Coronary artery (tissue), 2 donors: ENCODE measurements at regions not wholly inside any gene's neighbourhood (a gene's known extent, or its start where the extent isn't known, plus 50 kb on each side); places are given as distances from the start of the nearest gene placed in this dataset.
"Not testable (repeated sequence)": the region's sequence is repeated elsewhere in the genome, so short reads cannot be mapped to it uniquely, and the experiment has no call there.

Experiments used
- DNase-seq: peaks from one replicate; pipeline ENCODE4 v3.0.0-alpha.2; 2017; ENCODE audit warnings: low spot score
- H3K27ac ChIP-seq, 2 donors: fragments of 200-600 bp; sonication (generic); one replicate each; pipeline ENCODE4 v1.5.1; 2016 to 2019
- H3K4me3 ChIP-seq: fragments of 200-600 bp; sonication (generic); 2 replicates; pipeline ENCODE4 v1.5.1; 2016; ENCODE audit warnings: mild to moderate bottlenecking, moderate library complexity
- TF ChIP-seq, protein P1 (sequence below): fragments of 200-600 bp; sonication (generic); IDR thresholded peaks from one replicate; pipeline ENCODE4 v1.5.1; 2019; ENCODE audit warnings: antibody characterized with exemption

DNA sequence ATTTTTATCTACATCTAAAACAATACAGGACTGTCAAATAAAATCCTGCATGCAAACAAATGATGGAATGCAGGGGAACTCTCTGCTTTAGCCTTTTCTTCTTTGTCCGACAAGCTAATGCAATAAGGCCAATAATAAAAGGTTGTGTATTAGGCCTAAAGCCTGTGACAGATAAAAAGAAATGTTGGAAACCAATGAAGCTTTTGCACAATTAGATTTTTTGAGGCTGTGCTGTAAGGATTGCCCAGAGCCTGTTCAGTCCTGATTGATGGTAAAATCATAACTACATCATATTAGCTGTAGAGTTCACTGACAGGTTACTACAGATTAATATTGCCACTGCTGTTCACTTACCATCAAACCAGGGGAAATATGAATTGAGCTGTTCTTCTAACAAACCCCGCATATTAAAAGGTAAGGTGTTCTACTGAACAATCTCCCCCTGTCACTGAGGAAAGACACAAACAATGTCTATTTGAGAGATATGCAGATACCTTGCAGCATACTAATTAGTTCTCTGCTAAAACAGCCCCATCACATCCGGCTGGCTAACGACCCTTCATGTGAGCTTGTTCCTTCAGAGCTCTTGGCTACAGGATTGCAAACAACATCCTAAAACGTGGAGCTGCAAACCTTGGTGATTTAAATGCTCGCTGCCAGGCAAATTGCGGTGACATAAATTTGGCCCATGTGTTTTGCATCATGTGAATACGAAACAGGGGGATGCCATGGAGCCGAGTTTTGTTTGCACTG, 305.4 kb downstream of the MTX2 start:
- no peak overlapping the region for H3K4me3 ChIP-seq
- TF ChIP-seq, protein P1, sequence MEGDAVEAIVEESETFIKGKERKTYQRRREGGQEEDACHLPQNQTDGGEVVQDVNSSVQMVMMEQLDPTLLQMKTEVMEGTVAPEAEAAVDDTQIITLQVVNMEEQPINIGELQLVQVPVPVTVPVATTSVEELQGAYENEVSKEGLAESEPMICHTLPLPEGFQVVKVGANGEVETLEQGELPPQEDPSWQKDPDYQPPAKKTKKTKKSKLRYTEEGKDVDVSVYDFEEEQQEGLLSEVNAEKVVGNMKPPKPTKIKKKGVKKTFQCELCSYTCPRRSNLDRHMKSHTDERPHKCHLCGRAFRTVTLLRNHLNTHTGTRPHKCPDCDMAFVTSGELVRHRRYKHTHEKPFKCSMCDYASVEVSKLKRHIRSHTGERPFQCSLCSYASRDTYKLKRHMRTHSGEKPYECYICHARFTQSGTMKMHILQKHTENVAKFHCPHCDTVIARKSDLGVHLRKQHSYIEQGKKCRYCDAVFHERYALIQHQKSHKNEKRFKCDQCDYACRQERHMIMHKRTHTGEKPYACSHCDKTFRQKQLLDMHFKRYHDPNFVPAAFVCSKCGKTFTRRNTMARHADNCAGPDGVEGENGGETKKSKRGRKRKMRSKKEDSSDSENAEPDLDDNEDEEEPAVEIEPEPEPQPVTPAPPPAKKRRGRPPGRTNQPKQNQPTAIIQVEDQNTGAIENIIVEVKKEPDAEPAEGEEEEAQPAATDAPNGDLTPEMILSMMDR: no peak
- DNase-seq: no peak
- no peak overlapping the region for H3K27ac ChIP-seq

DNA sequence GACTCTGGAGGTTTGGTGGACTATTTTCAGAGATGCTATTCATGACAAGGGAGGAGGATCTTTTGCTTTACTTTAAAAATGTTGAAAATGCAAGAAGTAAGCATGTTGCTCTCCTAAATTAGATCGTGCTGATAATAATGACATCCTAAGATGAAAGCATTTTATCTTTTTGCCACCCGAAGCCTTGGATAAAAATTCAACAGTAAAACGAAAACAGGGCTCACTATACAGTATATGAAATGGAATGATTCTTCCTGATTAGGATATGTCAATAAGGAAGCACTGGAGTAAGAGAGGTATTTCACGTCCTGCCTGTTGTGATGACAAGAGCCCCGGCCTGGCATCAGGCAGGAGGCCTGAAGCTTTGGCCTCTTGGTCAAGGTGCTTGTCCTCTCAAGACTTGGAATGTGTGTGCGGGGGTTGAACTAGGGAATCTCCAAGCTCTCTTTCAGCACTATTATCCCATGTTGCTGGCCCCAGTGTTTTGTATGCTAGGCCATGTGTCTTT, 306.0 kb downstream of the MTX2 start:
- DNase-seq: no peak
- TF ChIP-seq, protein P1: no peak
- H3K4me3 ChIP-seq: no peak overlapping the region
- H3K27ac ChIP-seq: no peak overlapping the region

DNA sequence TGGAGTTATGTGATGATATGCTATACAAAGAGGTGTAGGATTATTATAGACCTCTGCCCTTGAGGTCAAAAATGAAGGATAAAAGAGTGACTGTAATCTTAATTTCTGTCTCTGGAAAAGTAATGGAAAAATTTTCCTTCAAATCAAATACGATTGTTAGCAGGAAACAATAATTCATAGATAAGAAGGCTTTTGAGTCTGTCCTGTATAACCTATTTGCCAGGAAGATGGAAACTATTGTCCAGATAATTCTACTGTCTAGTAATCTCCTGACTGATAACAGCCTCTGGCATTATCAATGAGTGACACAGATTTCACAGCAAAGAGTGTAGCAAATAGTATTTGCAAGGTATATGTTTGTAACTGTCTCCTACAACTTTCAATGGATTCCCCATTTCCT, 307.8 kb downstream of the MTX2 start:
- no peak overlapping the region for H3K27ac ChIP-seq
- H3K4me3 ChIP-seq: no peak overlapping the region
- no peak for DNase-seq
- TF ChIP-seq, protein P1: no peak

DNA sequence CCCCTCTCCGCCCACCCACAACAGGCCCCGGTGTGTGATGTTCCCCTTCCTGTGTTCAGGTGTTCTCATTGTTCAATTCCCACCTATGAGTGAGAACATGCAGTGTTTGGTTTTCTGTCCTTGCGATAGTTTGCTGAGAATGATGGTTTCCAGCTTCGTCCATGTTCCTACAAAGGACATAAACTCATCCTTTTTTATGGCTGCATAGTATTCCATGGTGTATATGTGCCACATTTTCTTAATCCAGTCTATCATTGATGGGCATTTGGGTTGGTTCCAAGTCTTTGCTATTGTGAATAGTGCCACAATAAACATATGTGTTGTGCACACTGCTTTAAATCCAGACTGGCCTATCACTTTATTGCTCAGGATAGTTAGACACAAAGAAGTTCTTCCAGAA, 309.1 kb downstream of the MTX2 start:
- H3K27ac ChIP-seq, H3K4me3 ChIP-seq, DNase-seq: not testable (repeated sequence)

DNA sequence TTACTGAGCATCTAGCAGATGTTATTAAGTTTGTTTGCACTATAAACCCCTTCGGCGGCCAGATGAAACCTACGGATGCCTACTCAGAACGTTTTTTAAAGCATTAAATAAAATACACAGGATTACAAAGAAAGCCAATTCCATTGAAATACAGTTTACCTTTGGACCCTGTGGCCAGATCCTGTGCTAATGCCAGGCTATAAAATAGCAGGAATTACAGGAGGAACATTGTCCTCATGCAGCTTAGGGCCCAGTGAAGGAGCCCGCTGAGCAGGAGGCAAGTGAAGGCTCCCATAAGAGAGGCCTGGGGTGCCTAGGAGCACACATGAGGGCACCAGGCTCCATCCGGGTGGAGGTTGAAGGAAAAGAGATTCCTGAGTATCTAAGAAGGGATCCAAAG, 310.4 kb downstream of the MTX2 start:
- Histone ChIP-seq H3K4me3 (no peak overlapping the region), H3K27ac (no peak overlapping the region)
- no peak for DNase-seq
- TF ChIP-seq, protein P1: no peak

DNA sequence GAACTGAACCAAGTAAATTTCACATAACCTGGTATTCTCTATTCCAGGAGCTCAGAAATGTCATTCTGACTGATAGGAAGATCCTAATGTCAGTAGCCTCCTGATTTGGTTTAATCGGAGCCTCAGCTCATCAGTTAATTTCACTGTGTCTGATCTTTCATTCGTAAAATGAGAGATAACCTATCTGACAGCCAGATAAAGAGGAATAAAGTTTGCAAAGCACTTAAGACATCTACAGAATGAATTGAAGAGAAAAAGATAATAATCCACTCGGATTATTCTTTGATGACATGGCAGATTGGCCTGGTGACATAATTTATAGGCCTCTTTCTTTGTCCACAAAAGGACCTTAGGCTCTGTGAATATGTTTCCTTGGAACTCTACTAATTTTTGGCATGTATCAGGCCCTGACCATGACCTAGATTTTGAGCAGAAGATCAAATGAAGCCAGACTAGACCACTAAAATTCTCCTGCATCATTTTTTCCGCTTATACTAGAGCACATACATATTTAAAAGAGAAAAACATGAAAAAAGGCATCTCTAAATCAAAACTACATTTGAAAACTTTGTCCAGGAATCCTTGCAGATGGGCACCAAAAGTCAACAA, 312.4 kb downstream of the MTX2 start:
- no peak overlapping the region for H3K27ac ChIP-seq
- TF ChIP-seq, protein P1: no peak
- DNase-seq: no peak
- no peak overlapping the region for H3K4me3 ChIP-seq

DNA sequence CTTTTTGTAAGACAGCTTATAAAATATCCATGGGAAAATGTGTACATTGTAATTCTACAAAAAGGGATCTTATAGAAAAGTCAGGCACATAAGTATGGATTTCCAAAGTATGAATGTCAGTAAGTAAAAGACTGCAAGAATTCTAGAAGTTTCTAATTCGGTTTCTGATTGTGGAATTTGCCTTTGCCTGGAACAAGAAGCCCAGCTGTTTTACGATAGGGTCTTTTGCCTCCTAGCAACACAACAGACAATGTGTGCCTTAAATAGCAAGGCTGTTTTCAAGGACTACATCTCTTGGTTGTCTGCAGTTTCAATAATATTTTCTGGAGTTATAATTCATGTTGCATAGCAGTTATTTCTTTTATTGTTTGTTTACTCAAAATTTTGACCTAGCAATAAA, 312.9 kb downstream of the MTX2 start:
- H3K4me3 ChIP-seq: no peak overlapping the region
- H3K27ac ChIP-seq: no peak overlapping the region
- TF ChIP-seq, protein P1: no peak
- DNase-seq: no peak
